Liver (tissue), 3 donors: ENCODE measurements at regions not wholly inside any gene's neighbourhood (a gene's known extent, or its start where the extent isn't known, plus 50 kb on each side); places are given as distances from the start of the nearest gene placed in this dataset.

Experiments
- CTCF ChIP-seq: fragments of 150-350 bp; IDR thresholded peaks from 2 replicates; pipeline ENCODE4 v1.5.1; 2017; ENCODE audit warnings: improper control_type of control experiment, low read depth, low read length; ENCODE audit not compliant: missing input control
- EGR1 ChIP-seq, 2 donors: IDR thresholded peaks; 2 replicates each; pipeline ENCODE4 v1.6.1; 2016 to 2018; ENCODE audit warnings: antibody characterized with exemption in 2 of 2, low read depth in 2 of 2
- GABPA ChIP-seq, 2 donors: IDR thresholded peaks in 1 of 2; conservative IDR thresholded peaks in 1 of 2; 2 replicates each; pipeline ENCODE4 v1.6.1; 2016; ENCODE audit warnings: antibody characterized with exemption in 2 of 2, mild to moderate bottlenecking in 1 of 2, moderate library complexity in 1 of 2
- JUND ChIP-seq, 2 donors: IDR thresholded peaks; 2 replicates each; pipeline ENCODE4 v1.6.1; 2016; ENCODE audit warnings: antibody characterized with exemption in 2 of 2
- MAX ChIP-seq: IDR thresholded peaks from 2 replicates; pipeline ENCODE4 v1.6.1; 2016; ENCODE audit warnings: antibody characterized with exemption
- NR2F2 ChIP-seq: IDR thresholded peaks from 2 replicates; pipeline ENCODE4 v1.6.1; 2016; ENCODE audit warnings: antibody characterized with exemption
- RAD21 ChIP-seq, 2 donors: IDR thresholded peaks; 2 replicates each; pipeline ENCODE4 v1.6.1; 2016; ENCODE audit warnings: antibody characterized with exemption in 2 of 2, mild to moderate bottlenecking in 2 of 2
- REST ChIP-seq: IDR thresholded peaks from 2 replicates; pipeline ENCODE4 v1.6.1; 2016; ENCODE audit warnings: antibody characterized with exemption, mild to moderate bottlenecking
- RXRA ChIP-seq, 2 donors: IDR thresholded peaks; 2 replicates each; pipeline ENCODE4 v1.6.1; 2017 to 2018; ENCODE audit warnings: antibody characterized with exemption in 2 of 2, mild to moderate bottlenecking in 1 of 2
- SP1 ChIP-seq: IDR thresholded peaks from 2 replicates; pipeline ENCODE4 v1.6.1; 2018; ENCODE audit warnings: antibody characterized with exemption, mild to moderate bottlenecking
- TAF1 ChIP-seq: conservative IDR thresholded peaks from 2 replicates; pipeline ENCODE4 v1.6.1; 2016; ENCODE audit warnings: antibody characterized with exemption, mild to moderate bottlenecking
- YY1 ChIP-seq: IDR thresholded peaks from 2 replicates; pipeline ENCODE4 v1.6.1; 2016; ENCODE audit warnings: antibody characterized with exemption, mild to moderate bottlenecking
- ZBTB33 ChIP-seq: IDR thresholded peaks from 2 replicates; pipeline ENCODE4 v1.6.1; 2016; ENCODE audit warnings: antibody characterized with exemption
- donor health status: healthy.
- donor health status: healthy.

- peak; percentile 43 for TF ChIP-seq CTCF
- no peak for TF ChIP-seq YY1
- TF ChIP-seq RAD21 (IDR thresholded peaks at IDR 0.05) = peak; percentile 77
- no peak for TF ChIP-seq SP1
- no peak for TF ChIP-seq EGR1 (IDR thresholded peaks at IDR 0.05; ENCODE audit: low read depth in 2 of 2)
- TF ChIP-seq GABPA (IDR thresholded peaks at IDR 0.05 in 1 of 2, conservative IDR thresholded peaks at IDR 0.05 in 1 of 2) = no peak
- TF ChIP-seq REST = no peak
- TF ChIP-seq TAF1 = no peak
- TF ChIP-seq NR2F2 = no peak
- no peak for TF ChIP-seq JUND (IDR thresholded peaks at IDR 0.05)
- no peak for TF ChIP-seq MAX
- TF ChIP-seq RXRA (IDR thresholded peaks at IDR 0.05) = no peak
- TF ChIP-seq ZBTB33 = no peak
Observed at GRCh38 chr13:70960841-70961443, 852.7 kb upstream of the KLHL1 start.
